Stimulated activated CD4-positive, alpha-beta T cell treated with anti-CD3 and anti-CD28 coated beads, Interleukin-1b, Interleukin-23, amount 100 ng/mL, for 1 hour (primary cell): ENCODE measurements at regions not wholly inside any gene's neighbourhood (a gene's known extent, or its start where the extent isn't known, plus 50 kb on each side); places are given as distances from the start of the nearest gene placed in this dataset.
A peak's percentile ranks its signal among the peaks of the same experiment; 100 is the strongest.

ENCODE experiments used
- DNase-seq, 2 donors: peaks; one replicate each; pipeline ENCODE4 v3.0.0-alpha.2; 2020; ENCODE audit warnings: low read depth in 2 of 2

GRCh38 chr13:33707449-33707848, 110.5 kb upstream of the RFC3 start:
- DNase-seq, result no peak

GRCh38 chr13:33710924-33711323, 107.0 kb upstream of the RFC3 start:
- DNase-seq, result no peak

GRCh38 chr13:33711436-33711835, 106.5 kb upstream of the RFC3 start:
- DNase-seq, result no peak

- no peak for DNase-seq
Observed at GRCh38 chr13:33717775-33718174, 100.2 kb upstream of the RFC3 start.

- no peak for DNase-seq
Observed at GRCh38 chr13:33721724-33722123, 96.2 kb upstream of the RFC3 start.

- DNase-seq, result no peak
Observed at GRCh38 chr13:33722216-33722915, 95.6 kb upstream of the RFC3 start.

GRCh38 chr13:33723365-33723764, 94.6 kb upstream of the RFC3 start:
- DNase-seq, result no peak

GRCh38 chr13:33723772-33724435, 94.0 kb upstream of the RFC3 start:
- DNase-seq, result peak in 1 of 2 donors; percentile 29

GRCh38 chr13:33725340-33725739, 92.6 kb upstream of the RFC3 start:
- DNase-seq, result no peak

GRCh38 chr13:33727297-33728083, 90.5 kb upstream of the RFC3 start:
- DNase-seq, result no peak

- DNase-seq, result no peak
Observed at GRCh38 chr13:33728271-33729037, 89.5 kb upstream of the RFC3 start.

- DNase-seq, result no peak
Observed at GRCh38 chr13:33730147-33730546, 87.8 kb upstream of the RFC3 start.

GRCh38 chr13:33730619-33731018, 87.3 kb upstream of the RFC3 start:
- DNase-seq, result no peak

GRCh38 chr13:33735276-33735675, 82.7 kb upstream of the RFC3 start:
- DNase-seq, result no peak

- no peak for DNase-seq
Observed at GRCh38 chr13:33739254-33739653, 78.7 kb upstream of the RFC3 start.

GRCh38 chr13:33740134-33740538, 77.8 kb upstream of the RFC3 start:
- DNase-seq, result no peak

- no peak for DNase-seq
Observed at GRCh38 chr13:33742321-33742720, 75.6 kb upstream of the RFC3 start.

GRCh38 chr13:33743438-33744368, 74.2 kb upstream of the RFC3 start:
- no peak for DNase-seq

GRCh38 chr13:33744589-33745369, 73.2 kb upstream of the RFC3 start:
- DNase-seq, result no peak
